HG03442 (cell line): ENCODE measurements at regions not wholly inside any gene's neighbourhood (a gene's known extent, or its start where the extent isn't known, plus 50 kb on each side); places are given as distances from the start of the nearest gene placed in this dataset.

Source experiments
- ATAC-seq: cut with Tn5 transposase; IDR thresholded peaks from one replicate; pipeline ENCODE4 v1.9.1; 2021; ENCODE audit warnings: mild to moderate bottlenecking, moderate library complexity; ENCODE audit not compliant: unreplicated experiment

- no peak for ATAC-seq
Measured at GRCh38 chr5:82381591-82381990, 103.4 kb upstream of the RPS23 start.

- ATAC-seq: no peak
Measured at GRCh38 chr5:82376307-82376706, 98.2 kb upstream of the RPS23 start.

- no peak for ATAC-seq
Measured at GRCh38 chr5:82375488-82376244, 97.5 kb upstream of the RPS23 start.

DNA sequence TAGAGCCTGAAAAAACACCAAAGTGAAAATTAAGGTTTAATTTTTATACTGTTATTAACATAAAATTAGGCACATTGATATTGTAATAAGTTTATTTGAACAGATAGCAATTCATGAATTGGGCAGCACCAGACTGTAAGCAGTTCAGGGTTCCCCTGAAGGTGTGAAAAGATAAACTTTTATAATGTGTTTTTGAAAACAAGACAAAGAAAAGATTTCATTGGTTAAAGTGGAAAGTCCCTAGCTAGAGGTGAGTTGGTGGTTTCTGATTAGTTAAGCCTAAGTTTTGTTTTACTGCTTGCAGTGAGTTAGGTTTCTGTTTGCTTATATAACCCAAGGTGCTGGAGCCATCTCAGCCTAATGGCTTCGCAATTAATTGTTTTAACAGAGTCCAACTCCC is 96.5 kb upstream of the RPS23 start:
- no peak for ATAC-seq

DNA sequence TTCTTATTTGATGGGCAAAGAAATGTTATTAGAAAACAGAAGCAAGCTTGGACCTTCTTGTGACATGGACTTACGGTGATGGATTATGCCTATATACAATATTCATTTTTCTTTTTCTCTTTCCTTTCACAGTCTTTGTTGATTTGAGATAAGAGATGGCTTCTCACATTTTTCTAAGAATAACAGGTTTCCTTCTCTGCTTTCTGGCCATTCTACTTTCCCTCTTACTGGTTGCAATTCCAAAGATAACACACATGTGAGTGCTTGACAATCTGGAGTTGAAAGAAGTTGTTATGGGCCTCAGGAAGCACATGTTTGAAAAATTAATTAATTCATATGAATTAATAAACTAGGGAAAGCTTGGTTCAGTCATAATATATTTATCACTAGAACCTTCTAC is 89.8 kb upstream of the RPS23 start:
- ATAC-seq: no peak

DNA sequence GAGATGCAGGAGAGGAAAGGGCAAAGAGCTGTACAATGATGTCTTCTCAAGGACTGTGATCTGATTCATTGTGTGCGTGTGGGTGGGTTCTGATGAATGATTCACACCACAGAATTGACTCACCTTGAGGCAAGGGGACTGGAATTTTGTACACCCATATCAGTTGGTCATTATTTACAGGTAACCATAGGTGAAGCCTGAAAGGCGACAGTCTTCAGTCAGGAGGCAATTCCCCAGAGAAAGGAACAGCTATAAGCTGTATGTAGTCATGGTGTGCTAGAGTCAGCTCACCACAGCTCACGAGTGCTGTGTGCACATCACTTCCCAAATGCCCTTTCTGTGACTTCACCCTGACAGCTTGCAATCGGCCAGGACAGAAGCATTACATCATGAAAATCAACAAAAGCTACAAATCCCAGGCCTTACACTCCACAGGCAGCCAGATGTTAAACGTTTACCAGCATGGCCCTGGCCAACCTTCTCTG is 87.6 kb upstream of the RPS23 start:
- no peak for ATAC-seq

- ATAC-seq: no peak
Measured at GRCh38 chr5:82365026-82365425, 86.9 kb upstream of the RPS23 start.

DNA sequence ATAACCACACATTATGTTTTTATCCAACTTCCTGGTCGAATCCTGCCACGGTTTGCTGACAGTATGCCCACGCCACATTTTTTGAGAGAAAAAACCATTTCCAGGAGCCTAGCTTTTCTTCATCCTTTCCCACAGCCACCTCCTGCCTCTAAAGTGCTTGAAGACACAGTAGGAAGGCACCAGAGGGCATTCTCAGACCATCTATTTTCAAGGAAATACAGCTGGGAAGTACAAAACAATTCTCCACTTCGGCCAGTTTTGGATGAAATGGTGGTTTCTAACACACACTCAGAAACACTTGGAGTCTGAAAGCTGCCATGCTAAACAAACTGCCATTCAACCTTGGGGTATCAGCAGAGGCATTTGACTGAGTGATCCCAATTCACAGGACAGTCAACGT is 86.3 kb upstream of the RPS23 start:
- no peak for ATAC-seq

DNA sequence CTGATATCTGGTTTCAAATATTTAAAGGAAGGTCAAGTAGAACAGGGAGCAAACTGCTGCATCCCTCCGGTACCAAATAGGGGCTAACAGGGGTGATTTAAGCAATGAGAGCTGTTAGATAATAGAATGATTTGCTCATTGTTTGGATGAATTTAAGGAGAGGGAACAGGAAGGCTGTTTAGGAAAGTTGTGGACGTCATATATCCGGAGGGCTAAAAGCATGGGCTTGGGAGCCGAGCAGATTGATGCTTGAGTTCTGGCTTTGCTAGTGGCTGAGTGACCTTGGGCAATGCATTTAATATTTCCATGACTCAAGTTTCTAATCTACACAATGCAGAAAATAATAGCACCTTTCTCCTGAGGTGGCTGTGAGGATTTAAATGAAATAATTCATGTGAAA is 85.4 kb upstream of the RPS23 start:
- ATAC-seq: no peak

DNA sequence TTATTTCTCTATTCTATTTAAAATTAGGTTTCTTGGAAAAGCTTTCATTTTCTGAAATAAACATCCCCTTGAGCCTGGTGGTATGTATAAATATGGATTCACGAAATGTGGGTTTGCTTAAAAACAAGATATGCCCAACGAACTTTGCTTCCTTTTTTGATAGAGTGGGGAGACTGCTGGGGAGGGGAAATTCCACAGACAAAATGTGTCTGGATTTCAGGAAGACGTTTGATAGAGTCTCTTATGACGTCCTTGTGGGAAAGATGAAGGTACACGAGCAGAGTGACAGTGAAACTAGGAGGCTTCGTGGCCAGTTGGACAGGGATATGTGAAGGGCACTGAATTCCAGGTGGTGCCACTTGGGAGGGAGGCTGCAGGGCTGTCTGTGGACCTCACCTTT is 84.5 kb upstream of the RPS23 start:
- ATAC-seq: no peak

DNA sequence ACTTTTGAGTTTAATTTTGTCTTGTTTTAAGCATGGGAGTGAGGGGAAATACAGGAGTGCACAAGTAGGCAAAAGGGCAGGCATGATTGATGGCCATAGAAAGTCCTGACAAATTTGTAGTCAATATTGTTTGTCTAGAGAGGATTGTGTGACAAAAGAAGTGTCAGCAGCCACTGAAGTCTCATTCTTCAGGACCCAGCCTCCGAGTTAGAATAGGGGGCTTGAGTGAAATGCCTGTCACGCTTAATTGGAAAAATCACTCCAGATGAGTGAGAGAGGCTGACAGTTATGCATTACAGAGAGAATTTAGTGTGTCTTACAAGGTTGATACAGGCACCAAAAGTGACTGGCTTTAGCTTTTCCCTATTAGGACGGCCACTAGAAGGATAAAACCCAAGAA is 81.9 kb upstream of the RPS23 start:
- ATAC-seq: no peak

DNA sequence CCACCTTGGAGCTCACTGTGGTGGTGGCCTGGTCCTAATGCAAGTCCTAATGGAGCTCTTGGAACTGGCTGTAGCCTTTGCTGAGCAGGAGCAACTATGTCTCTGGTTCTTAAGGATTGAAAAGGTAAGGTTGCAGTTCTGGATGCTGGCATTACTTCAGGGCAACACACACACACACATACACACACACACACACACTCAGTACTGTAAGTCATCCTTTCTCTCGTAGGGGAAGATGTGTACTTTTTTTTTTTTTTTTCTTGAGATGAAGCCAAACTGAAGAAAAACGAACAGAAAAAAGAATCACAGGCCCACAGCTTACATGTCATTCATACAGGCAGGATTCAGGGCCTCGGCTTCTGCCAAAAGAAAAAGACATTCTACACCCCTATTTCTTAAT is 81.1 kb upstream of the RPS23 start:
- ATAC-seq: no peak

DNA sequence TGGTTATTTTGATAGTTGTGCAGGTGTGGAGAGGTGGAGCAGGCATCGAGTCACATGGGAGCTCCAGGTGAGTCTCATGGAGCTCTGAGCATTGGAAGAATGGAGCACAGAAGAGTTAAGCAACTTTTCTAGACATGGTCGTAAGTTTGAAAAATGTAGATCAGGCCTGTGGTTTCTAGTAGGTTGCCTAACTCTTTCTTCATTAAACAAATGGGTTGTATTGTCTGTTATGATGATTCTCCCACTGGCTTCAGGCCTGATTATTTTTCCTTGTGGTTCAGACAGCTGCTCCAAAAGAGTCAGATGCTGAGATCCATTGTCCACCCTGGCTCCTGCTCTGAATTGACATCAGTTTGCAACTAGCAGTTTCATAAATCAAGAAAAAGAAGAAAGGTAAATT is 80.3 kb upstream of the RPS23 start:
- no peak for ATAC-seq

DNA sequence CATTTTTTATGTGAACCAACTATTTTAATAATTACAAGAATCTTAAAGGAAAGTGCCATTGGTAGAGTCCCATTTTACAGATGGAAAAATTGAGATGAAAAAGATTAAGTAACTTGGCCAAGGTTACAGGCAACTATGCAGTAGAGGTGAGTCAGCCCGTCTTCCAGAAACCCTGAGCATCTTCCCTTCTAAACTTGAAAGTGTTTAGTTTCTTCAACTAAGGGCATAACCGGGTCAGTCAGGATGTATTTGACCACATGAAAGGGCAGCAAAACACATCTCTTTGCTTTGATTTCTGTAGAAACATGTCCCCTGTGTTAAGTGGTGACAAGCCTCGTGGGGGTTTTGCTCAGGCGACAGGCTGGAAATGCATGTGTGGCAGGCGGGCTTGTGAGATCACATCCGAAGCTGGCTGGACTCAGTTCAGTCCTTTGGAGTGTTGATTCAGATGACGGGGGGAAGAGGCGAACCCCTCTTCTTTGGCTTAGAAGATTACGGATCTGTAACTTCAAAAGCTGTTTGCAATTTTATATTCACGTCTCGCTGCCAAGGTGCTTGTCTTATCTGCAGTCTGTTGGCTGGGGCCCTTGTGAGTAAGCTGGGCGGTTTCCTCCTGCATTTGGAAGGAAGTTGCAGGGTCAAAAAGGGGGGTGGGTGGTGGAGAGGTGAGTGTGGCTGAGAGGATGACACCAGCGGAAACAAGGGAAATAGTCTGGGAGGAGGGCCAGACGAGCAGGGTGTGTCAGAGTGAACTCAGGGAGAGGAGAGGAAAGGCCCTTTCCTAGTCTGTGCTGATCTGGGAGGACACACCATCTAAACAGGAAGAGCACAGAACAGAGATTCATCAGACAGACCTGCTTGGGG is 78.9 kb upstream of the RPS23 start:
- peak; percentile 83 for ATAC-seq

- no peak for ATAC-seq
Measured at GRCh38 chr5:82356021-82356420, 77.9 kb upstream of the RPS23 start.

DNA sequence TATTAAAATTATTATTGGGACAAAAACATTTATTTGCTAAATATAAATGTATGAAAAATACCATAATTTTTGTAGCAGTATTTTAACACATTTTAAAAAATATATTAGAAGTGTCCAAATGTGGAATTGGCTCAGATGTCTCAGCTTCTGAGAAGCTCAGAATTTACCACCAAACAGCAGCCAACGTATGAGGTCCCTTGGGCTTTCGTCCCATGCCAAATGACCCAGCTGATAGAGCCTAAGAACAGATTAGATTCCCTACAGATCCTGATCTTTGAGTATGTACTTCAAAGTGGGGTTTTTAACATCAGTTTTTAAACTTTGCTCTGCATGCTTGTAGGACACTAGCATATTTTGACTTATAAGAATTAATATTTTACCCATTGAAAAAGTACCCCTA is 77.3 kb upstream of the RPS23 start:
- no peak for ATAC-seq

DNA sequence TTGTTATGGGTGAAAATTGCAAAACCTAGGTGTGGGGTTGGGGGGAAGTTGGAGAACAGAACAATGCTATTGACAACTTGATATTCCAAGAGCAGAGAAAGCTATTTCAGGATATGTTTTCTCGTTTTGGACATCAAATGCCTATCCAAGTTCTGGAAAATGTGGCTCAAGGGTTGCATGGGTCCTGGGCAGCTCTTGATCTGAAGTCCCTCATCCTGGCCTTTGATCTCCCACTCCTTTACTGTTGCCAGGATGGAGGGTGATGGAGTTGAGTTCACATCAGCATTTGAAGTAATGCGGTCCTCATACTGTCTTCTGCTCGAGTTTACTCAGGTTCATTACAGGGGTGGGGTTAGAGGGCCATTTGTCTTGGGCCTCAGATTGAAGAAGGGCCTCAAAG is 76.9 kb upstream of the RPS23 start:
- ATAC-seq: no peak

GRCh38 chr5:82354543-82354942 is 76.4 kb upstream of the RPS23 start:
- no peak for ATAC-seq

- no peak for ATAC-seq
Measured at GRCh38 chr5:82353522-82353921, 75.4 kb upstream of the RPS23 start.

- ATAC-seq: no peak
Measured at GRCh38 chr5:82352146-82352791, 74.1 kb upstream of the RPS23 start.

- peak; percentile 75 for ATAC-seq
Measured at GRCh38 chr5:82351754-82352145, 73.6 kb upstream of the RPS23 start.

GRCh38 chr5:82351297-82351696 is 73.1 kb upstream of the RPS23 start:
- no peak for ATAC-seq
